Non-pigmented ciliary epithelial cell (primary cell): ENCODE measurements at regions not wholly inside any gene's neighbourhood (a gene's known extent, or its start where the extent isn't known, plus 50 kb on each side); places are given as distances from the start of the nearest gene placed in this dataset.
A peak's percentile ranks its signal among the peaks of the same experiment; 100 is the strongest.

Experiments used
- DNase-seq: peaks from one replicate; pipeline ENCODE4 v3.0.0-alpha.2; 2010; ENCODE audit warnings: low read depth

GRCh38 chr1:47554082-47554481 is 116.2 kb downstream of the FOXD2 start:
- no peak for DNase-seq

GRCh38 chr1:47554901-47555300 is 117.1 kb downstream of the FOXD2 start:
- no peak for DNase-seq

- DNase-seq, result no peak
Observed at GRCh38 chr1:47555306-47555705, 117.5 kb downstream of the FOXD2 start.

- DNase-seq, result no peak
Observed at GRCh38 chr1:47555841-47556560, 118.2 kb downstream of the FOXD2 start.

DNA sequence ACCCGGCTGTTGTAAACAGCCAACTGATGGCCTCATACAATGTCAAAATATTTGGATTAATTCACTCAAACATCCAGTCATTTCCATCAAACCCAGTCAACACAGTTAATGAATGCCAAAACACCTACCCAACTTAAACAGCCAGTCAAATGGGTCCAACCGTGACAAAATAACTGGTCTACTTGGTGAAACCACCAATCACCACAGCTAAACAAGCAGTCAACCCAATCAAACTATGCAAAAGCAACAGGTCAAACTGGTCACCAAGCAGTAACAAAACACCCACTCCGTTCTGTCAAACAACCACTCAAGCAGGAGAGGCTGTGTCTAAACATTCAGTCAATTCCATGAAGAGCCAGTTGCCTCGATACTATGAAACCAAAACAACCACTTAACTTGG is 119.2 kb downstream of the FOXD2 start:
- no peak for DNase-seq

DNA sequence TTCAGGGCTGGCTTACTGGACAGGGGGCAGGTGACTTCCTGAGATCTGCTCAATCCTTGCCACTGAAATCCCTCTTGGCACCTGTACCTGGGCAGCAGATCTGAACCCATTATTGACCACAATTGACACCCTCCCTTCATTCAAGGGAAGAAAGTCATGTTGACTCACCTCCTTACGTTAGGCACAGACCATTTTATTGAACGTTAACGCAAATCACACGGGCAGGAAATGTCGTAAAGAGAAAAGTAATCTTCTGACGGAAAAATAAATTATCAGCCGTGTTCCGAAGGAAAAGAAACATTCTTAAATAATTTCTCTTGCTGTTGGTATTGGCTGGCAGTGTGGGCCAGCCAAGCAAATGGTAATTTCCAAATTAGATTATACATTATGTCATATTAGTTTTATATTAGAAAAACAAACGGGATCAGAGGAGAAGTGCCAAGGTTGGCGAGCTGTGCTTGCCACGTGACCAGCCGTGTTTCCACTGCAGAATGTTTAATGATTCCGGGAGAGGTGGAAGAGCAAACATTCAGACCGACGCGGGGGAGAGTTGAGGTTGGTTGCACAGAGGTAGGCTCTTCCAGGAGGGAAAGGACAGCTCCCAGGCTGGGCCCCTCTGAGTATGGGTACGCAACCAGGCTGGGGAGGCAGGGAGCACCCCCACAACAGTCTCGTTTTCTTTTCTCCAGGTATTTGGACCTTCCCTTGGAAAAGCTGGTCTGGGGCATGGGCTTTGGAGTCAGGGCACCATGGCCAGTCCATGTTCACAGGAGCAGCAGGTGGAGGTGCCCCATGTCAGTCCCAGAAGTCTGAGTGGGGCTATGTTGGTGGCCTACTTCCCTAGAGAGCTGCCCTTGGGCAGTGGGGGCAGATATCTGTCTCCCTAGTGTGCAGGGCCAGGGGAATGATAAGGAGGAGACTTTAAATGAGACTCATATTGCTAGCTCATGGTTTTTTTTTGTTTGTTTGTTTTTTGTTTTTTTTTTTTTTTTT is 121.1 kb downstream of the FOXD2 start:
- no peak for DNase-seq

GRCh38 chr1:47559944-47560695 is 122.3 kb downstream of the FOXD2 start:
- no peak for DNase-seq

GRCh38 chr1:47561523-47562007 is 123.7 kb downstream of the FOXD2 start:
- DNase-seq, result no peak

GRCh38 chr1:47562147-47562546 is 124.3 kb downstream of the FOXD2 start:
- DNase-seq, result no peak

DNA sequence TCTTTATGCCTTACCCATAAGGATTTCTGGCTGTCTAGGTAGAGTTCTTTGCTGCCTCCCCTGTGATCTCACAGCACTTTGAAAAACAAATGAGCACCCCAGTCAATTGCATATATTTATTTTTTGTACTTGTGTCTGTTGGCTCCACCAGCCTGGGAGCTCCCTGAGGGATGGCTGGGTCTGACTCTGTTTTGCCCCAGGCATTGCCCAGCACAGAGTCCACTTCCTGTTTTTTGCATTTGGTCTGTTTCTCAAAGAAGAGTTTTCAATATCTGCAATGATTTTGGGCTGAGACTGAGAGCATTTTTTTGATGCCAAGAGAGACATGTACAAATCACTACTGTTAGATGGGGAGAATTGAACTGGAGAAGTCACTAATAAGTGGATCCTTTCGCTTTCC is 125.0 kb downstream of the FOXD2 start:
- DNase-seq, result no peak

DNA sequence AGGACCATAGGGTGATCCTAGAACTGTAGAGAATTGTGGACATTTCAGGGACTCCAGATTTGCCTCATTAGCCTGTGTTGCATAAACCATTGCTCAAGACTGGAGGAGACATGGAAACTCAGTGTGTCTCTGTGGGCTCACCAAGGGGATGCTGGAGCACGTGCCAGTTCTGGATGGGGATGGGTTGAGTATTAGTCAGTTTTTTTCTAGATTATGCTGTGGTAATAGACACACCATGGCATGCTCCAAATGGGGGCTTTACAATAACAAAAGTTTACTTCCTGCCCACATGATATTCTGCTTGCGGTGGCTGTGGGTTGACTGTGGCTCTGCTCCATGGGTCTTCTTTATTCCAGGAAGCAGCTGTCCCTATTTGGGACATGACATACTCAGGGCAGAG is 125.4 kb downstream of the FOXD2 start:
- no peak for DNase-seq

GRCh38 chr1:47564570-47564969 is 126.7 kb downstream of the FOXD2 start:
- no peak for DNase-seq

GRCh38 chr1:47565092-47565491 is 127.2 kb downstream of the FOXD2 start:
- no peak for DNase-seq

GRCh38 chr1:47565676-47566075 is 127.8 kb downstream of the FOXD2 start:
- DNase-seq, result no peak

GRCh38 chr1:47568763-47569162 is 130.9 kb downstream of the FOXD2 start:
- no peak for DNase-seq

- no peak for DNase-seq
Observed at GRCh38 chr1:47569261-47569660, 131.4 kb downstream of the FOXD2 start.

GRCh38 chr1:47569681-47570470 is 132.0 kb downstream of the FOXD2 start:
- DNase-seq, result peak; percentile 93

DNA sequence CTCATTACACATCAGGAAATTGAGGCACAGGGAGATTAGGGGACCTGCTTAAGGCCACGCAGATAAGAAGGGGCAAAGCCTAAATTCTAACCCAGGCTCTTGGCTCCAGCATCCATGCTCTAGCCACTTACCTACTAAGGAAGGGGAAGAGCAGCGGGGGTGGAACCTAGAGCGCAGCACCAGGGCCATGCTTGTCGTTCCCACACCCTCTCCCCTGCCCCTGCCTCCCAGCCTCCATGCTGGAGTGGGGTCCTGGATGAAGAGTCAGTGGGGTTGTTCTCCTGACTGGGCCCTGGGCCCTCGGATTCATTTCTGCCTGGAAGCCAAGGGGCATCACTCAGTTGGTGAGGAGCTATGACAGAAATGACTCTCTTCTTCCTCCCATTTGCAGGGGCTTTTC is 133.3 kb downstream of the FOXD2 start:
- no peak for DNase-seq

- no peak for DNase-seq
Observed at GRCh38 chr1:47571952-47572351, 134.1 kb downstream of the FOXD2 start.

GRCh38 chr1:47572731-47573430 is 135.0 kb downstream of the FOXD2 start:
- no peak for DNase-seq
